ENCODE measurements at regions not wholly inside any gene's neighbourhood (a gene's known extent, or its start where the extent isn't known, plus 50 kb on each side); places are given as distances from the start of the nearest gene placed in this dataset.

DNA sequence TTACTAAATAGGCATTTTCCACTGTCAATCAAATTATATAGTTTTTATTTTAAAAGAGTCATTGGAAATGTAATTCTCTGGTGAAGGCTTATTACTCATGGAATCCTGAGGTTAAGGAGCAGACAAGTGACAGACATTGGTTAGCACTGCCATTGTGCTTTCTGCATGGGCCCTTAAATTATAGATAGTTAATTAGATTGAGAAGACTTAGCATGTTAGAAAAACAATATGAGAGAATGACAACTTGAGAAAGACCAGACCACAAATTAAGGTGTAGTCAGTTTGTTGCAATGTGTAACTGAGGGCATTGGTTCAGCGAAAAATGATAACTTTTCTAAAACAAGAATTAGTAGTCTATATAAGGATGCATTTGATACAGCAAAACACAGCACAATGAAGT lies 195.5 kb downstream of the SLITRK6 start:
- no peak overlapping the region for H2AFZ ChIP-seq (ENCODE audit: low read length)
- H3K4me1 ChIP-seq (ENCODE audit: insufficient read depth, low read length, severe bottlenecking), result no peaks in the 10 kb centered on the region
- no peak overlapping the region for H3K27ac ChIP-seq (ENCODE audit: low read depth, low read length, poor library complexity, severe bottlenecking)
- no peak overlapping the region for H3K9ac ChIP-seq (ENCODE audit: low read length)
- no peaks in the 10 kb centered on the region for H4K20me1 ChIP-seq (ENCODE audit: insufficient read depth, low read length)
- TF ChIP-seq CTCF (IDR thresholded peaks at IDR 0.05; ENCODE audit: low read length) (no peak), EZH2 (IDR thresholded peaks at IDR 0.05; ENCODE audit: borderline replicate concordance, low read length) (no peak)
- no peaks in the 10 kb centered on the region for H3K9me3 ChIP-seq (ENCODE audit: low read length)
- no peaks in the 10 kb centered on the region for H3K79me2 ChIP-seq (ENCODE audit: insufficient read depth, low read length)
- no peak overlapping the region for H3K4me3 ChIP-seq (ENCODE audit: low read depth, low read length, poor library complexity, severe bottlenecking)
- H3F3A ChIP-seq (ENCODE audit: insufficient read depth, low read length), result no peaks in the 10 kb centered on the region
- no peak overlapping the region for H3K4me2 ChIP-seq (ENCODE audit: low read length)
- H3K27me3 ChIP-seq (ENCODE audit: insufficient read depth, low read length), result no peaks in the 10 kb centered on the region
- H3K36me3 ChIP-seq (ENCODE audit: insufficient read depth, low read length), result no peaks in the 10 kb centered on the region
- no peaks in the 10 kb centered on the region for H3K9me2 ChIP-seq (ENCODE audit: low read depth, low read length)

- Histone ChIP-seq H2AFZ (ENCODE audit: low read length) (no peak overlapping the region), H3K27ac (ENCODE audit: low read depth, low read length, poor library complexity, severe bottlenecking) (no peak overlapping the region), H3K4me3 (ENCODE audit: low read depth, low read length, poor library complexity, severe bottlenecking) (no peak overlapping the region), H3K36me3 (ENCODE audit: insufficient read depth, low read length) (no peaks in the 10 kb centered on the region), H4K20me1 (ENCODE audit: insufficient read depth, low read length) (no peaks in the 10 kb centered on the region), H3K4me1 (ENCODE audit: insufficient read depth, low read length, severe bottlenecking) (no peaks in the 10 kb centered on the region), H3K79me2 (ENCODE audit: insufficient read depth, low read length) (no peaks in the 10 kb centered on the region), H3K27me3 (ENCODE audit: insufficient read depth, low read length) (no peaks in the 10 kb centered on the region), H3K9ac (ENCODE audit: low read length) (no peak overlapping the region), H3K9me3 (ENCODE audit: low read length) (no peaks in the 10 kb centered on the region), H3F3A (ENCODE audit: insufficient read depth, low read length) (no peaks in the 10 kb centered on the region), H3K4me2 (ENCODE audit: low read length) (no peak overlapping the region), H3K9me2 (ENCODE audit: low read depth, low read length) (no peaks in the 10 kb centered on the region)
- TF ChIP-seq EZH2 (IDR thresholded peaks at IDR 0.05; ENCODE audit: borderline replicate concordance, low read length) (no peak), CTCF (IDR thresholded peaks at IDR 0.05; ENCODE audit: low read length) (no peak)
These were observed 197.7 kb downstream of the SLITRK6 start for GRCh38 chr13:85601526-85601925.

DNA sequence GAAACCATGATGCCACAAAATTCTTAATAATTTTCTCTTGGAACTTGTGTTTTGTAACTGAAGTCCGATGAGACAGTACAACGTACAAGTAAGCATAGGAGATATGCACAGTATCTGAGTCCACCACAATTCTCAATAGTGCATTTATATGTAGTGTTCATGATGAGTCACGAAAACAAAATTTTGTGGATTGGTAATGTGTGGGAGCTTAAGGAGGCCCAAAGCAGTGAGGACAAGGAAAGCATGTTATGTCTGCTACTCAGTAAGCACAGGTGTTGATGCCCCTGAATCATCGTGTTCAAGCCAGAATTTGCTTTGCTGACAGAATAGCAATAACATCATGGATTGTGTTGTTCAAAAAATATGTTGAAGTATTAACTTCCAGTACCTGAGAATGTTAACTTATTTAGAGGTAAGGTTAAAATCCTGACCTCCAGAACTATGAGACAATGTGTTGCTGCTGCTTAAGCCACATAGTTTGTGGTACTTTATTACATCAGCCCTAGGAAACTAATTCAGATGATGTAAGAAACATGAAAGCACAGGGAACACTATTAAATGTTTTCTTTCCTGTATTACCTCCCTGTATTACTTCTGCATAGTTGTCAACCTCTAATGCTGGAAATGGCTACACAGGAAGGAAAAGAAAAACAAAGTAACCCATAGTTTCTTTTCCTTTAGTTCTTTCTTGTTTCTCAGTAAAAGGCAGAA lies 201.3 kb downstream of the SLITRK6 start:
- H4K20me1 ChIP-seq (ENCODE audit: insufficient read depth, low read length), result no peaks in the 10 kb centered on the region
- no peaks in the 10 kb centered on the region for H3K9me3 ChIP-seq (ENCODE audit: low read length)
- no peak overlapping the region for H2AFZ ChIP-seq (ENCODE audit: low read length)
- H3K4me3 ChIP-seq (ENCODE audit: low read depth, low read length, poor library complexity, severe bottlenecking), result no peak overlapping the region
- no peak overlapping the region for H3K9ac ChIP-seq (ENCODE audit: low read length)
- no peak overlapping the region for H3K27ac ChIP-seq (ENCODE audit: low read depth, low read length, poor library complexity, severe bottlenecking)
- H3F3A ChIP-seq (ENCODE audit: insufficient read depth, low read length), result no peaks in the 10 kb centered on the region
- no peaks in the 10 kb centered on the region for H3K36me3 ChIP-seq (ENCODE audit: insufficient read depth, low read length)
- no peaks in the 10 kb centered on the region for H3K27me3 ChIP-seq (ENCODE audit: insufficient read depth, low read length)
- no peaks in the 10 kb centered on the region for H3K9me2 ChIP-seq (ENCODE audit: low read depth, low read length)
- H3K79me2 ChIP-seq (ENCODE audit: insufficient read depth, low read length), result no peaks in the 10 kb centered on the region
- no peak overlapping the region for H3K4me2 ChIP-seq (ENCODE audit: low read length)
- TF ChIP-seq EZH2 (IDR thresholded peaks at IDR 0.05; ENCODE audit: borderline replicate concordance, low read length) (no peak), CTCF (IDR thresholded peaks at IDR 0.05; ENCODE audit: low read length) (no peak)
- no peaks in the 10 kb centered on the region for H3K4me1 ChIP-seq (ENCODE audit: insufficient read depth, low read length, severe bottlenecking)
